Lung (tissue), 11 donors: ENCODE measurements at regions not wholly inside any gene's neighbourhood (a gene's known extent, or its start where the extent isn't known, plus 50 kb on each side); places are given as distances from the start of the nearest gene placed in this dataset.

Experiments
- ATAC-seq: fragments of 200-7000 bp; cut with Tn5 transposase; one replicate; pipeline ENCODE4 v1.9.1; 2020; ENCODE audit warnings: moderate number of reproducible peaks; ENCODE audit not compliant: insufficient read depth, low FRiP score
- DNase-seq, 3 donors: peaks; one replicate each; pipeline ENCODE4 v3.0.0-alpha.2; 2013 to 2017
- H3K27ac ChIP-seq, 2 donors: one replicate each; pipeline ENCODE4 v1.5.1; 2013; ENCODE audit warnings: mild to moderate bottlenecking in 2 of 2, moderate library complexity in 2 of 2, control low read depth in 1 of 2, inconsistent platforms in 1 of 2, low read depth in 1 of 2, low read length in 1 of 2
- H3K27me3 ChIP-seq, 3 donors: one replicate each; pipeline ENCODE4 v1.5.1; 2013; ENCODE audit warnings: low read length in 2 of 3; ENCODE audit not compliant: control insufficient read depth in 3 of 3, insufficient read depth in 3 of 3
- H3K36me3 ChIP-seq, 4 donors: one replicate each; pipeline ENCODE4 v1.5.1; 2013; ENCODE audit warnings: low read length in 4 of 4, mild to moderate bottlenecking in 1 of 4, moderate library complexity in 1 of 4; ENCODE audit not compliant: control insufficient read depth in 4 of 4, insufficient read depth in 4 of 4
- H3K4me1 ChIP-seq, 5 donors: one replicate each; pipeline ENCODE4 v1.5.1; 2013; ENCODE audit warnings: low read length in 5 of 5, mild to moderate bottlenecking in 2 of 5, moderate library complexity in 1 of 5; ENCODE audit not compliant: control insufficient read depth in 5 of 5, insufficient read depth in 5 of 5
- H3K4me3 ChIP-seq: one replicate; pipeline ENCODE4 v1.5.1; 2013; ENCODE audit warnings: mild to moderate bottlenecking, control low read depth, moderate library complexity
- H3K9ac ChIP-seq, 2 donors: one replicate each; pipeline ENCODE4 v1.5.1; 2013; ENCODE audit warnings: low read length in 2 of 2, control low read depth in 1 of 2; ENCODE audit not compliant: insufficient read depth in 1 of 2
- H3K9me3 ChIP-seq, 4 donors: one replicate each; pipeline ENCODE4 v1.5.1; 2013; ENCODE audit warnings: low read length in 3 of 4, mild to moderate bottlenecking in 1 of 4, moderate library complexity in 1 of 4; ENCODE audit not compliant: control insufficient read depth in 4 of 4, insufficient read depth in 3 of 4
- WGBS, 2 donors: extraction: QIAGEN DNeasy Blood & Tissue Kit; methylation state at CpG; one replicate each; pipeline ENCODE4 v1.1.7; 2013; 5-methylcytosine and 5-hydroxymethylcytosine counted together
- TF ChIP-seq, protein P1 (sequence below): IDR thresholded peaks from 2 replicates; pipeline ENCODE4 v1.5.1; 2012; ENCODE audit warnings: mild to moderate bottlenecking; ENCODE audit errors: control extremely low read depth, extremely low read depth
- donor health status: control.
- donor health status: control.
- donor health status: Bipolar disorder and iron deficiency.
- donor health status: healthy.
- donor health status: DM: yes; HTN: yes; CAD: no.

DNA sequence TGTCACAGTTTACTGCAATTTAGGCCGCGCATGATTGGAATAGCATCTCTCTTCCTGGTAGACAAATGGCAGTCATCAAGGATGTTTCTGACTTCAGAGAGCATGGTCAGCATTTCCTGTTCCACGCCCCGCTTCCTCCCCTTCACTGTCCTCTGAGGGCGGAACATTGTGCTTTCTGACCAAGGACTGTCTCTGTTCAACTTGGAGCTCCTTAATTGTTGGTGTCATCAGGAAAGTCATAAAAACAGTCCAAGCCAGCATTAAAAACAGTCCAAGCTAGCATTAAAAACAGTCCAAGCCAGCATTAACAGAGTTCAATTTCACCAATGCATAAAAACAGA, 301.3 kb upstream of the IRX4 start:
- Histone ChIP-seq H3K4me3 (no peak overlapping the region), H3K27ac (no peak overlapping the region), H3K27me3 (peaks cover 0 to 4% (median 2%) of the 10 kb centered on the region in 3 donors), H3K9me3 (peaks cover 0 to 3% (median 0%) of the 10 kb centered on the region in 4 donors), H3K4me1 (peaks cover 0 to 24% (median 2%) of the 10 kb centered on the region in 5 donors), H3K9ac (no peak overlapping the region), H3K36me3 (no peaks in the 10 kb centered on the region)
- WGBS, 2 donors, result 40 to 43% methylated on average over 5 of the region's 5 CpGs
- ATAC-seq, result no peak
- TF ChIP-seq, protein P1, sequence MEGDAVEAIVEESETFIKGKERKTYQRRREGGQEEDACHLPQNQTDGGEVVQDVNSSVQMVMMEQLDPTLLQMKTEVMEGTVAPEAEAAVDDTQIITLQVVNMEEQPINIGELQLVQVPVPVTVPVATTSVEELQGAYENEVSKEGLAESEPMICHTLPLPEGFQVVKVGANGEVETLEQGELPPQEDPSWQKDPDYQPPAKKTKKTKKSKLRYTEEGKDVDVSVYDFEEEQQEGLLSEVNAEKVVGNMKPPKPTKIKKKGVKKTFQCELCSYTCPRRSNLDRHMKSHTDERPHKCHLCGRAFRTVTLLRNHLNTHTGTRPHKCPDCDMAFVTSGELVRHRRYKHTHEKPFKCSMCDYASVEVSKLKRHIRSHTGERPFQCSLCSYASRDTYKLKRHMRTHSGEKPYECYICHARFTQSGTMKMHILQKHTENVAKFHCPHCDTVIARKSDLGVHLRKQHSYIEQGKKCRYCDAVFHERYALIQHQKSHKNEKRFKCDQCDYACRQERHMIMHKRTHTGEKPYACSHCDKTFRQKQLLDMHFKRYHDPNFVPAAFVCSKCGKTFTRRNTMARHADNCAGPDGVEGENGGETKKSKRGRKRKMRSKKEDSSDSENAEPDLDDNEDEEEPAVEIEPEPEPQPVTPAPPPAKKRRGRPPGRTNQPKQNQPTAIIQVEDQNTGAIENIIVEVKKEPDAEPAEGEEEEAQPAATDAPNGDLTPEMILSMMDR, result no peak
- DNase-seq, result peak in 2 of 3 donors; percentile 24 to 49

DNA sequence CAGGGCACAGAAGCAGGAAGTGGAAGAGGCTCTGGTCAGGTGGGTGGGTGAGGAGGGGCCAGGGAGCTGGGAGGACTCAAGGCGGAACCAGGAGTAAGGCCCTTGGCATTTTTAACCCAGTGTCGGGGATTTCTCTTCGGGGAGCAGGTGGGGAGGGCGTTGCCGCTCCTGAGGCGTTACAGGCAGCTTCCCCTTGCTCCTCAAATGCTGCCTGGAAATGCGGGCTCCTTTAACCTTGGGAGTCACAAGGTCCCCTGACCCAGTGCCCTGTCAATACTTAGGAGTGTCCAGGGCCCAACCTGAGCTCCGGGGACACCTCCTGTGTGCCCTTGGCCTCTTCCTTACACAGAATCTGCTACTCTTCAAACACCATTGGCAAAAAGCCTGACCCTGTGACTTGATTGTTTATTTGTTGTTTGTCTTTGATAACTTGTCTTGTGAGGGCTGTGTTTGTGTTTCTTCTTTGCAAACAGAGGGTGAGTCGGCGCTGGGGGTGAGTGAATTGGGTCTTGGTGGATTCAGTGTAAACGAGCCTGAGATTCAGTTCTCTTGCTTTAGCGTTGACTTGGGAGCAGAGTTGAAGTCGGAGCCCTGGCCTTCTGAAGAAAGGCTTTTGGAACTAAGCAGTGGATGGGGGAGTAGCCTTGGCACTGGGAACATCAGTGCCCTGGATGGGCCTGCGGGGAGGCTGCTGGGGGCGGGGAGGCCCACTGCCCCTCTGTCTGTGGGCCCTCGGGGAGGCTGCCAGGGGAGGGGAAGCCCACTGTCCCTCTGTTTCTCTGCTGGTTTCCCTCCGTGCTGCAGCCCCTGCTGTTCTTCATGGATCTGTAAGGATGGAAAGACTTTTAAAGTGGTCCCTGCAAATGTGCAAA, 300.7 kb upstream of the IRX4 start:
- 65 to 71% methylated on average over 17 of the region's 17 CpGs for WGBS, 2 donors
- ATAC-seq (no peak), DNase-seq (peak in 2 of 3 donors; percentile 12 to 31)
- TF ChIP-seq, protein P1, result no peak
- no peak overlapping the region for H3K9ac ChIP-seq
- H3K9me3 ChIP-seq, result peaks cover 0 to 3% (median 0%) of the 10 kb centered on the region in 4 donors
- H3K36me3 ChIP-seq, result no peaks in the 10 kb centered on the region
- H3K4me1 ChIP-seq, result peaks cover 0 to 24% (median 2%) of the 10 kb centered on the region in 5 donors
- H3K27ac ChIP-seq, result no peak overlapping the region
- H3K4me3 ChIP-seq, result no peak overlapping the region
- H3K27me3 ChIP-seq, result peaks cover 0 to 4% (median 2%) of the 10 kb centered on the region in 3 donors

DNA sequence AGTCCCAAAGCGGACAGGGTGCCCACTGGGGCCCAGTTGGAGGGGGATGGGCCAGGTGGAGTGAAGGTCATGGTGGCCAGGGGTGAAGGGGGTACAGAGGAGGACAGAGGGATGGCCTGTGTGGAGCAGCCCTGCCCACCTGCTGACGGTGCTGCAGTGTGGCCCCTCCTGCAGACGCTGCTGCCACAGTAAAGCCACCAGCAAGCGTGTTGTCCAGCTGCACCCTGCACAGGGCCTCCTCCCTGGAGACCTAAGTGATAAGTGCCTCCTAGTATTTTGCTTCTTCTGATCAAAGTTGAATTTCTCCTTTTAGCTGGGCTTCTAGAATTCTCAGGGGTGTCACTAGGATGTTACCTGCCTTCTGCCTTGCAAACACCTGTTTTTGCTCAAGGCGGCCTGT, 299.3 kb upstream of the IRX4 start:
- WGBS, 2 donors, result 87 to 95% methylated on average over 5 of the region's 5 CpGs
- Histone ChIP-seq H3K27me3 (peaks cover 0 to 4% (median 0%) of the 10 kb centered on the region in 3 donors), H3K4me3 (no peak overlapping the region), H3K4me1 (peaks cover 0 to 24% (median 2%) of the 10 kb centered on the region in 5 donors), H3K9me3 (peaks cover 0 to 3% (median 0%) of the 10 kb centered on the region in 4 donors), H3K27ac (no peak overlapping the region), H3K36me3 (no peaks in the 10 kb centered on the region), H3K9ac (no peak overlapping the region)
- TF ChIP-seq, protein P1, result no peak
- DNase-seq, result no peak
- no peak for ATAC-seq
